Vagina (tissue), 2 donors: ENCODE measurements at regions not wholly inside any gene's neighbourhood (a gene's known extent, or its start where the extent isn't known, plus 50 kb on each side); places are given as distances from the start of the nearest gene placed in this dataset.
"Not testable (repeated sequence)": the region's sequence is repeated elsewhere in the genome, so short reads cannot be mapped to it uniquely, and the experiment has no call there.

ENCODE experiments used
- DNase-seq, 2 donors: peaks; one replicate each; pipeline ENCODE4 v3.0.0-alpha.2; 2017; ENCODE audit errors: extremely low spot score in 2 of 2
- H3K27ac ChIP-seq: fragments of 200-600 bp; sonication (generic); one replicate; pipeline ENCODE4 v1.5.1; 2019
- H3K27me3 ChIP-seq: fragments of 200-600 bp; sonication (generic); one replicate; pipeline ENCODE4 v1.5.1; 2019
- H3K36me3 ChIP-seq, 2 donors: fragments of 200-600 bp; sonication (generic); one replicate each; pipeline ENCODE4 v1.5.1; 2017 to 2019
- H3K4me1 ChIP-seq: fragments of 200-600 bp; sonication (generic); one replicate; pipeline ENCODE4 v1.5.1; 2019
- H3K4me3 ChIP-seq, 2 donors: fragments of 200-600 bp; sonication (generic); 1 replicate in 1 of 2; 2 replicates in 1 of 2; pipeline ENCODE4 v1.5.1; 2016 to 2019
- H3K9me3 ChIP-seq: fragments of 200-600 bp; sonication (generic); one replicate; pipeline ENCODE4 v1.5.1; 2019
- CTCF ChIP-seq, 3 experiments: fragments of 450-650 bp in 2 of 3; fragments of 200-600 bp in 1 of 3; sonication (generic) in 1 of 3; IDR thresholded peaks; one replicate each; pipeline ENCODE4 v1.5.1; 2017 to 2019; ENCODE audit warnings: antibody characterized with exemption in 3 of 3, mild to moderate bottlenecking in 2 of 3, moderate library complexity in 2 of 3
- POLR2A ChIP-seq, 2 donors: fragments of 450-650 bp; IDR thresholded peaks; one replicate each; pipeline ENCODE4 v1.6.1; 2017; ENCODE audit warnings: antibody characterized with exemption in 2 of 2, mild to moderate bottlenecking in 2 of 2, moderate library complexity in 2 of 2
- POLR2AphosphoS5 ChIP-seq, 2 donors: sonication (generic); formaldehyde crosslinking; IDR thresholded peaks; one replicate each; pipeline ENCODE4 v1.9.0; 2017; ENCODE audit warnings: antibody characterized with exemption in 2 of 2, mild to moderate bottlenecking in 2 of 2, low read depth in 1 of 2; ENCODE audit not compliant: insufficient read depth in 1 of 2
- intact Hi-C: fragments of 100-400 bp; cut with DNase I; formaldehyde crosslinking; loops from one replicate; pipeline ENCODE4 v1.15.1; 2023

GRCh38 chr10:63972949-63973827, 452.0 kb downstream of the REEP3 start:
- DNase-seq = no peak
- TF ChIP-seq CTCF (IDR thresholded peaks at IDR 0.05) (no peak), POLR2AphosphoS5 (IDR thresholded peaks at IDR 0.05; ENCODE audit: insufficient read depth in 1 of 2, low read depth in 1 of 2) (no peak), POLR2A (IDR thresholded peaks at IDR 0.05) (no peak)

GRCh38 chr10:63976538-63976937, 455.3 kb downstream of the REEP3 start:
- DNase-seq = no peak
- Histone ChIP-seq H3K4me3 (no peak overlapping the region), H3K9me3 (no peaks in the 10 kb centered on the region), H3K27ac (no peak overlapping the region), H3K4me1 (no peaks in the 10 kb centered on the region), H3K27me3 (no peaks in the 10 kb centered on the region), H3K36me3 (no peaks in the 10 kb centered on the region)
- TF ChIP-seq POLR2A (IDR thresholded peaks at IDR 0.05) = no peak
- no peak for TF ChIP-seq POLR2AphosphoS5 (IDR thresholded peaks at IDR 0.05; ENCODE audit: insufficient read depth in 1 of 2, low read depth in 1 of 2)
- TF ChIP-seq CTCF (IDR thresholded peaks at IDR 0.05) = peak in 1 of 3 experiments; percentile 11
- intact Hi-C loops = no loop called here

More at GRCh38 chr10:63972949-63973827, 452.0 kb downstream of the REEP3 start:
- Histone ChIP-seq H3K9me3 (no peaks in the 10 kb centered on the region), H3K27ac (no peak overlapping the region), H3K27me3 (no peaks in the 10 kb centered on the region), H3K4me3 (no peak overlapping the region), H3K36me3 (no peaks in the 10 kb centered on the region), H3K4me1 (no peaks in the 10 kb centered on the region)
- intact Hi-C loops = no loop called here

- no peaks in the 10 kb centered on the region for H3K9me3 ChIP-seq
- no peak for DNase-seq
- no peak overlapping the region for H3K27ac ChIP-seq
- H3K36me3 ChIP-seq = no peaks in the 10 kb centered on the region
- TF ChIP-seq POLR2A (IDR thresholded peaks at IDR 0.05) (no peak), POLR2AphosphoS5 (IDR thresholded peaks at IDR 0.05; ENCODE audit: insufficient read depth in 1 of 2, low read depth in 1 of 2) (no peak), CTCF (IDR thresholded peaks at IDR 0.05) (peak in 1 of 3 experiments; percentile 8)
- no peaks in the 10 kb centered on the region for H3K27me3 ChIP-seq
- intact Hi-C loops = no loop called here
- H3K4me1 ChIP-seq = no peaks in the 10 kb centered on the region
- H3K4me3 ChIP-seq = no peak overlapping the region
Observed at GRCh38 chr10:63977329-63977923, 456.2 kb downstream of the REEP3 start.

- H3K4me1 ChIP-seq, H3K36me3 ChIP-seq, intact Hi-C loops, H3K27me3 ChIP-seq, H3K4me3 ChIP-seq, DNase-seq, H3K27ac ChIP-seq, H3K9me3 ChIP-seq: not testable (repeated sequence)
Observed at GRCh38 chr10:63980870-63981269, 459.7 kb downstream of the REEP3 start.

- intact Hi-C loops, H3K36me3 ChIP-seq, DNase-seq, H3K4me1 ChIP-seq, H3K9me3 ChIP-seq, H3K27me3 ChIP-seq, H3K27ac ChIP-seq, H3K4me3 ChIP-seq: not testable (repeated sequence)
Observed at GRCh38 chr10:63984061-63984460, 462.9 kb downstream of the REEP3 start.

- intact Hi-C loops = no loop called here
- no peaks in the 10 kb centered on the region for H3K9me3 ChIP-seq
- H3K27ac ChIP-seq = no peak overlapping the region
- no peaks in the 10 kb centered on the region for H3K4me1 ChIP-seq
- no peaks in the 10 kb centered on the region for H3K36me3 ChIP-seq
- TF ChIP-seq POLR2A (IDR thresholded peaks at IDR 0.05) (no peak), POLR2AphosphoS5 (IDR thresholded peaks at IDR 0.05; ENCODE audit: insufficient read depth in 1 of 2, low read depth in 1 of 2) (no peak)
- H3K4me3 ChIP-seq = no peak overlapping the region
- H3K27me3 ChIP-seq = no peaks in the 10 kb centered on the region
- no peak for DNase-seq
Observed at GRCh38 chr10:63986536-63986935, 465.3 kb downstream of the REEP3 start.
